Astrocyte of the cerebellum (primary cell): ENCODE measurements at regions not wholly inside any gene's neighbourhood (a gene's known extent, or its start where the extent isn't known, plus 50 kb on each side); places are given as distances from the start of the nearest gene placed in this dataset.

Source experiments
- DNase-seq: peaks from one replicate; pipeline ENCODE4 v3.0.0-alpha.2; 2011; ENCODE audit warnings: low read depth
- H3K4me3 ChIP-seq: 2 replicates; pipeline ENCODE4 v1.5.1; 2011; ENCODE audit warnings: mild to moderate bottlenecking, low read depth, low read length, moderate library complexity
- CTCF ChIP-seq: IDR thresholded peaks from 2 replicates; pipeline ENCODE4 v1.5.1; 2012; ENCODE audit warnings: low read length, low read depth, moderate library complexity, mild to moderate bottlenecking; ENCODE audit errors: missing control alignments
- in situ Hi-C: cut with HindIII; loops from 2 replicates; pipeline ENCODE4 v1.10.0; 2017; ENCODE audit warnings: low sequenced_read_pairs

- TF ChIP-seq CTCF, result no peak
- in situ Hi-C loops, result no loop called here
- no peak for DNase-seq
- no peak overlapping the region for H3K4me3 ChIP-seq
Measured at GRCh38 chr11:80031014-80031600, 590.3 kb upstream of the TENM4 start.

- in situ Hi-C loops, result no loop called here
- DNase-seq, result no peak
- H3K4me3 ChIP-seq, result no peak overlapping the region
- TF ChIP-seq CTCF, result no peak
Measured at GRCh38 chr11:80028998-80029397, 588.2 kb upstream of the TENM4 start.

- TF ChIP-seq CTCF, result no peak
- in situ Hi-C loops, result no loop called here
- DNase-seq, result no peak
- H3K4me3 ChIP-seq, result no peak overlapping the region
Measured at GRCh38 chr11:80024119-80024518, 583.3 kb upstream of the TENM4 start.

DNA sequence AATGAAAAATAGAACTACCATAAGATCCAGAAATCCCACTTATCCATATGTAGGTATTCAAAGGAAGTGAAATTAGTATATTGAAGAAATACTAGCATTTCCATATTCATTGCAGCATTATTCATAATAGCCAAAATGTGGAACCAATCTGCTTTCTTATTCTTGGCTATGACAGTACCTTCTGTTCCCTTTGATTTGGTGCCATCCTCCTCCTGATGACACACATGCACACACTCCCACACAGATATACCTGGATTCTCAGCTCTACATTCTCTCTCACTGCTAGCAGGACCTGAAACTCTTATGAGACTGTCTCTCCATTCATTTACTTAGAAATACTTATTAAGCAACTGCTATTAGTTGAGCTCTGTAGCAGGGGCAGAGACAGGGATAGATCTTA, 582.6 kb upstream of the TENM4 start:
- in situ Hi-C loops, result no loop called here
- TF ChIP-seq CTCF, result no peak
- H3K4me3 ChIP-seq, result no peak overlapping the region
- no peak for DNase-seq

DNA sequence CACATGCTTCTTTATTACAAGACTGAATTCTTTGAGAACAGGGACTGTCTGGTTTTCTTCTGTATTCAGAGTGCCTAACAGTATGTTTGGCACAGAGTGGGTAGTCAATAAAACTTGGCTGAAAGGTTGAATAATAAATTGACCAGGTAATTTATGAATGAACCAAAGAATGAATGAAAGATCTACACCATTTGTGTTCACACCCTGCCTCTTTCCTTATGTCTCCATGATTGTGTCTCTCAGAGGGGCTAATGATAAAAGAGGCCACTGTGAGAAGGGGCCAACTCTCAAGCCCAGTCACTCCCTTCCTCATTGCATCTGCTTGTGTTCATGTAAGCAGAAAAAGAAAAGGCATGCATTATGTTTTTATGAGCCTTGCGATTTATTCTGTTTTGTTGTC, 569.7 kb upstream of the TENM4 start:
- no peak overlapping the region for H3K4me3 ChIP-seq
- in situ Hi-C loops, result no loop called here
- no peak for DNase-seq
- TF ChIP-seq CTCF, result no peak

GRCh38 chr11:80009081-80009480, 568.3 kb upstream of the TENM4 start:
- DNase-seq, result no peak
- TF ChIP-seq CTCF, result no peak
- in situ Hi-C loops, result no loop called here
- no peak overlapping the region for H3K4me3 ChIP-seq

- TF ChIP-seq CTCF, result no peak
- in situ Hi-C loops, result no loop called here
- H3K4me3 ChIP-seq, result no peak overlapping the region
- no peak for DNase-seq
Measured at GRCh38 chr11:80007616-80008015, 566.8 kb upstream of the TENM4 start.
